Endothelial cell of umbilical vein (primary cell): ENCODE measurements at regions not wholly inside any gene's neighbourhood (a gene's known extent, or its start where the extent isn't known, plus 50 kb on each side); places are given as distances from the start of the nearest gene placed in this dataset.

Experiments used
- CTCF ChIP-seq, 2 donors: IDR thresholded peaks; 1 replicate in 1 of 2; 2 replicates in 1 of 2; pipeline ENCODE4 v1.5.1; 2011; ENCODE audit warnings: low read length in 2 of 2, mild to moderate bottlenecking in 2 of 2, moderate library complexity in 2 of 2, control low read depth in 1 of 2, inconsistent platforms in 1 of 2, low read depth in 1 of 2; ENCODE audit not compliant: insufficient read depth in 1 of 2; ENCODE audit errors: extremely low read depth in 1 of 2
- EZH2 ChIP-seq: IDR thresholded peaks from 2 replicates; pipeline ENCODE4 v1.6.1; 2012; ENCODE audit warnings: borderline replicate concordance, low read depth, mild to moderate bottlenecking, moderate library complexity, low read length, inconsistent platforms; ENCODE audit not compliant: severe bottlenecking
- MYC ChIP-seq: IDR thresholded peaks from one replicate; pipeline ENCODE4 v1.6.1; 2011; ENCODE audit warnings: mild to moderate bottlenecking, low read depth, low read length
- POLR2A ChIP-seq: IDR thresholded peaks from 2 replicates; pipeline ENCODE4 v1.6.1; 2012; ENCODE audit warnings: low read depth, mild to moderate bottlenecking, control low read depth, low read length
- POLR2AphosphoS5 ChIP-seq: IDR thresholded peaks from 2 replicates; pipeline ENCODE4 v1.6.1; 2012; ENCODE audit warnings: low read depth, mild to moderate bottlenecking, control low read depth, low read length, moderate library complexity; ENCODE audit not compliant: insufficient read depth

DNA sequence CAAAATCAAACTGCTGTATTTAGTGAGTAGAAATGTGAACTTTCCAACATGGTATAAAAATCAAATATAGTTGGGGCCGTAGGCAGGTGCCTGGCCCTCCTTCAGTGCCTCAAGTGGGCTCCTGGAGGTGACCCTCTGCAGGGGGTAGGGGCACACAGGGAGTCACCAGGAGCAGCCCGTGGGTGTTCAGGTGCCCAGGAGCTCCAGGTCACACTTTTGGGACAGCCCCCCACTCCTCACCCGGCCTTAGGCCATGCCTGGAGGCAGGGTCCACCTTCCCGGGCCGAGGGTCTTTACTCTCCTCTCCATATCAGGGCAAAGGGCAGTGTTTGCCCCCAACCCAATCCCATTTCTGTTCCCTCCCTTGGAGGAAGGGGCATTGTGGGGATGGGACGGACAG is 108.0 kb upstream of the MTAP start:
- TF ChIP-seq CTCF (IDR thresholded peaks at IDR 0.05; ENCODE audit: extremely low read depth in 1 of 2, insufficient read depth in 1 of 2, low read depth in 1 of 2, low read length in 2 of 2) (no peak), EZH2 (no peak), POLR2AphosphoS5 (no peak), POLR2A (no peak), MYC (no peak)
